ENCODE measurements at regions not wholly inside any gene's neighbourhood (a gene's known extent, or its start where the extent isn't known, plus 50 kb on each side); places are given as distances from the start of the nearest gene placed in this dataset.

DNA sequence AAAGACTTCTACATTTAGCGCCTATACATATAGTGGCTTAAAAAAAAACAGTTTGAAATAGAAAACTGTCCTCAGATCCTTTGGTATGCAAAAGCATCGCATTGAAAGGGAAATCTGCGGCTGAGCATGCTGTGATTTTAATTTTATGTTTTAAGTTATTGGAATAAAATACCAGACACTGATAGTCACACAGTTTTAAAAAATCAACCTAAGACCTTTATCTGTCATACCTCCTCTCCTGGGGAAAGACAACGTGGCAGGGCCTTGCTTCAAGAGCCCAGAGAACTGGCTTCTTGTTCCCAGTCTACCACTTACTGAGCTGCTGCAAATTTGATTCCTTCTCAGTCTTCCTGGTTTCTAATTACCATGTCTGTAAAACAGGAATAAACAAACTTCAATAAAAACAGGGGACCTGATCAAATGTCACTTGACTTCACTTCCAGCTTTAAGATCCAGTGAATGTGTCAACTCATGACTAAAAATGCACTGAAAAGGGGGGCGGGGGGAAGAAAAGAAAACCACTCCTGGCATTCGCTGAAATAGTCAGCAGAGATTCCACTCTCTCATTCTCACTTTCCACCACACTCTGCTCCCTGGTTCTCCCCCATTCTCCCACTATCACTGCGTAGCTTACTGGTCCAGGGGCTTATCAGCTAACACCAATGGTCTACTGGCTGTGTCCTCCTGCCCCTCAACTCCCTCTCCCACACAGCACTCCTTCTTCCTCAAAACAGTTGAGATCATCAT is 494.7 kb upstream of the MARCKS start:
- TF ChIP-seq, protein P1, sequence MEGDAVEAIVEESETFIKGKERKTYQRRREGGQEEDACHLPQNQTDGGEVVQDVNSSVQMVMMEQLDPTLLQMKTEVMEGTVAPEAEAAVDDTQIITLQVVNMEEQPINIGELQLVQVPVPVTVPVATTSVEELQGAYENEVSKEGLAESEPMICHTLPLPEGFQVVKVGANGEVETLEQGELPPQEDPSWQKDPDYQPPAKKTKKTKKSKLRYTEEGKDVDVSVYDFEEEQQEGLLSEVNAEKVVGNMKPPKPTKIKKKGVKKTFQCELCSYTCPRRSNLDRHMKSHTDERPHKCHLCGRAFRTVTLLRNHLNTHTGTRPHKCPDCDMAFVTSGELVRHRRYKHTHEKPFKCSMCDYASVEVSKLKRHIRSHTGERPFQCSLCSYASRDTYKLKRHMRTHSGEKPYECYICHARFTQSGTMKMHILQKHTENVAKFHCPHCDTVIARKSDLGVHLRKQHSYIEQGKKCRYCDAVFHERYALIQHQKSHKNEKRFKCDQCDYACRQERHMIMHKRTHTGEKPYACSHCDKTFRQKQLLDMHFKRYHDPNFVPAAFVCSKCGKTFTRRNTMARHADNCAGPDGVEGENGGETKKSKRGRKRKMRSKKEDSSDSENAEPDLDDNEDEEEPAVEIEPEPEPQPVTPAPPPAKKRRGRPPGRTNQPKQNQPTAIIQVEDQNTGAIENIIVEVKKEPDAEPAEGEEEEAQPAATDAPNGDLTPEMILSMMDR (IDR thresholded peaks at IDR 0.05): no peak
- TF ChIP-seq POLR2A (IDR thresholded peaks at IDR 0.05): no peak
- TF ChIP-seq POLR2AphosphoS5 (IDR thresholded peaks at IDR 0.05): no peak
